Suprapubic skin (tissue), 4 donors: ENCODE measurements at regions not wholly inside any gene's neighbourhood (a gene's known extent, or its start where the extent isn't known, plus 50 kb on each side); places are given as distances from the start of the nearest gene placed in this dataset.

Experiments used
- DNase-seq, 2 donors: peaks; one replicate each; pipeline ENCODE4 v3.0.0-alpha.2; 2019; ENCODE audit warnings: low spot score in 2 of 2
- H3K27ac ChIP-seq: fragments of 200-600 bp; sonication (generic); one replicate; pipeline ENCODE4 v1.5.1; 2019
- H3K27me3 ChIP-seq: fragments of 200-600 bp; sonication (generic); one replicate; pipeline ENCODE4 v1.5.1; 2019
- H3K36me3 ChIP-seq: fragments of 200-600 bp; sonication (generic); one replicate; pipeline ENCODE4 v1.5.1; 2019
- H3K4me1 ChIP-seq: fragments of 200-600 bp; sonication (generic); one replicate; pipeline ENCODE4 v1.5.1; 2019
- H3K4me3 ChIP-seq: fragments of 200-600 bp; sonication (generic); one replicate; pipeline ENCODE4 v1.5.1; 2019; ENCODE audit warnings: mild to moderate bottlenecking
- H3K9me3 ChIP-seq: fragments of 200-600 bp; sonication (generic); one replicate; pipeline ENCODE4 v1.5.1; 2019
- EP300 ChIP-seq: sonication (generic); formaldehyde crosslinking; IDR thresholded peaks from one replicate; pipeline ENCODE4 v1.6.1; 2017; ENCODE audit warnings: antibody characterized with exemption
- POLR2A ChIP-seq, 2 donors: fragments of 450-650 bp; IDR thresholded peaks; one replicate each; pipeline ENCODE4 v1.6.1; 2017; ENCODE audit warnings: antibody characterized with exemption in 2 of 2, mild to moderate bottlenecking in 2 of 2, moderate library complexity in 2 of 2
- POLR2AphosphoS5 ChIP-seq, 3 donors: sonication (generic); formaldehyde crosslinking; IDR thresholded peaks; one replicate each; pipeline ENCODE4 v1.6.1; 2017; ENCODE audit warnings: antibody characterized with exemption in 3 of 3
- WGBS: methylation state at CpG from one replicate; pipeline ENCODE4 v1.1.5; 2018; 5-methylcytosine and 5-hydroxymethylcytosine counted together
- TF ChIP-seq, protein P1 (sequence below), 2 donors: fragments of 200-600 bp in 1 of 2; fragments of 450-650 bp in 1 of 2; sonication (generic) in 1 of 2; IDR thresholded peaks; one replicate each; pipeline ENCODE4 v1.5.1; 2016 to 2019; ENCODE audit warnings: antibody characterized with exemption in 2 of 2, mild to moderate bottlenecking in 1 of 2, moderate library complexity in 1 of 2

DNA sequence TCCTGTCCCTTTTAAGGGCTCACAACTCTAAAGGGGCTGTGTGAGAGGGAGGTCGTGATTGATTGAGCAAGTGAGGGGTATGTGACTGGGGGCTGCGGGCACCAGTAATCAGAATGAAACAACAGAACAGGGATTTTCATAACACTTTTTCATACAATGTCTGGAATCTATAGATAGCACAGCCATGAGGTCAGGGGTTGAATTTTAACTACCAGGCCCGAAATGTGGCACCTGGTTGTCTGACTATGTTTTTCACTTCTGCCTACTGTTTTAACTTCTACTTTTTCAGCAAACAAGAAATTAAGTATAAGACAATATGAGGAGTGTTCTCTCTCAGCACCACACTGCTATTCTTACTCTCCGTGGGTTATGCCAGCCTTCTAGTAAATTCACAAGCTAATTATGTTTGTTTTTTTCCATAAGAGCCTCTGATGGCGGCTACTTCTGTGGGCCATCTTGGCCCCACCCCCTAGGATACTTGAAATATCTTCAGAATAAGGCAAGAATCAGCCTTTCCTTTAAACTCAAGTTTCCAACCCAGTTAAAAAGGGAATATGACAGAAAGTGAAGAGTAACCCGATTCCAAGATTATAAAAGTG lies 552.8 kb upstream of the CHORDC1 start:
- no peak for DNase-seq

GRCh38 chr11:90774727-90775566 lies 552.1 kb upstream of the CHORDC1 start:
- H3K27me3 ChIP-seq, result no peaks in the 10 kb centered on the region
- no peak for DNase-seq
- H3K27ac ChIP-seq, result no peak overlapping the region
- no peaks in the 10 kb centered on the region for H3K36me3 ChIP-seq
- peaks cover 6% of the 10 kb centered on the region for H3K9me3 ChIP-seq
- H3K4me1 ChIP-seq, result no peaks in the 10 kb centered on the region
- H3K4me3 ChIP-seq, result no peak overlapping the region
- no peak for TF ChIP-seq POLR2A (IDR thresholded peaks at IDR 0.05)
- no peak for TF ChIP-seq POLR2AphosphoS5 (IDR thresholded peaks at IDR 0.05)
- 69% methylated on average over 13 of the region's 13 CpGs for WGBS

More for the DNA sequence above, 552.8 kb upstream of the CHORDC1 start:
- H3K4me1 ChIP-seq, result no peaks in the 10 kb centered on the region
- no peak overlapping the region for H3K27ac ChIP-seq
- peaks cover 6% of the 10 kb centered on the region for H3K9me3 ChIP-seq
- no peaks in the 10 kb centered on the region for H3K27me3 ChIP-seq
- no peak for TF ChIP-seq POLR2AphosphoS5 (IDR thresholded peaks at IDR 0.05)
- TF ChIP-seq, protein P1, sequence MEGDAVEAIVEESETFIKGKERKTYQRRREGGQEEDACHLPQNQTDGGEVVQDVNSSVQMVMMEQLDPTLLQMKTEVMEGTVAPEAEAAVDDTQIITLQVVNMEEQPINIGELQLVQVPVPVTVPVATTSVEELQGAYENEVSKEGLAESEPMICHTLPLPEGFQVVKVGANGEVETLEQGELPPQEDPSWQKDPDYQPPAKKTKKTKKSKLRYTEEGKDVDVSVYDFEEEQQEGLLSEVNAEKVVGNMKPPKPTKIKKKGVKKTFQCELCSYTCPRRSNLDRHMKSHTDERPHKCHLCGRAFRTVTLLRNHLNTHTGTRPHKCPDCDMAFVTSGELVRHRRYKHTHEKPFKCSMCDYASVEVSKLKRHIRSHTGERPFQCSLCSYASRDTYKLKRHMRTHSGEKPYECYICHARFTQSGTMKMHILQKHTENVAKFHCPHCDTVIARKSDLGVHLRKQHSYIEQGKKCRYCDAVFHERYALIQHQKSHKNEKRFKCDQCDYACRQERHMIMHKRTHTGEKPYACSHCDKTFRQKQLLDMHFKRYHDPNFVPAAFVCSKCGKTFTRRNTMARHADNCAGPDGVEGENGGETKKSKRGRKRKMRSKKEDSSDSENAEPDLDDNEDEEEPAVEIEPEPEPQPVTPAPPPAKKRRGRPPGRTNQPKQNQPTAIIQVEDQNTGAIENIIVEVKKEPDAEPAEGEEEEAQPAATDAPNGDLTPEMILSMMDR (IDR thresholded peaks at IDR 0.05), result no peak
- TF ChIP-seq EP300, result no peak
- no peak for TF ChIP-seq POLR2A (IDR thresholded peaks at IDR 0.05)
- H3K36me3 ChIP-seq, result no peaks in the 10 kb centered on the region
- H3K4me3 ChIP-seq, result no peak overlapping the region
- 86% methylated on average over 6 of the region's 6 CpGs for WGBS

DNA sequence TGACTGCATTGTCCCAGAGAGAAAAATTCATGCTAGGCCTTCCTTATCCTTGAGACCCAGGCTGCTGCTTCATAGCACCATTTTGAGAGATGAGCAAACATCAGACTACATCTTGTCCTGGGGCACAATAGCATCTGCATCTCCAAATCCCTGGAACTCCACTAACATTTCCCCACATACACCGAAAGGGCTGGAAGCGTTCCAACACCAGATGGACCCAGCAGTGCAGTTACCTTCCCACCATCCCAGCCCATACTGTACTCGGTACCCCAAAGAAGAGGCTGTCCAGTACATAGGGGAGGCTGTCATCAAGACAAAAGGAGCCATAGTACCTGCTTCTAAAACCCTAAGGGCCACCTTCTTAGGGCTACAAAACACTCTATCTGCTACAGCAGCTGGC lies 547.2 kb upstream of the CHORDC1 start:
- Histone ChIP-seq H3K27me3 (no peaks in the 10 kb centered on the region), H3K9me3 (no peaks in the 10 kb centered on the region), H3K36me3 (no peaks in the 10 kb centered on the region), H3K4me1 (no peaks in the 10 kb centered on the region), H3K4me3 (no peak overlapping the region), H3K27ac (no peak overlapping the region)
- TF ChIP-seq, protein P1 (IDR thresholded peaks at IDR 0.05), result no peak
- TF ChIP-seq EP300, result no peak
- TF ChIP-seq POLR2A (IDR thresholded peaks at IDR 0.05), result no peak
- no peak for TF ChIP-seq POLR2AphosphoS5 (IDR thresholded peaks at IDR 0.05)
- WGBS, result 84% methylated on average over 3 of the region's 3 CpGs
- no peak for DNase-seq

DNA sequence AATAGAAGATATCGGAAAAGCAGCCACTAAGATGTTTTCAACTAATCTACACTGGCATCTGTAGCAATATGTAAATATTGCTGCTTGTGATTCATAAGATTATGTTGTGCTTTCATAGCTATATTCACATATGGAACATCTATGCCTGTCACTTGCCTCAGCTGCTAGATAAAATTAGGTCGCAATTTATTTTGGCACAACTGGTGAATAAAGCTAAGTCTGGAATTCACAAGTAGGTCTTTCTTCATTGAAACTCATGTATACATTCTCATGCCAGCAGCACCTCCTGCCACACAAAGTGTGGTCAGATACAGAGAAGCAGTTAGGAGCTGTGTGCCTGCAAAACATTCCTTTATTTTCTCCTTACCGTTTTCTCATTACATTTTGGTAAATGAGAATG lies 543.3 kb upstream of the CHORDC1 start:
- no peaks in the 10 kb centered on the region for H3K9me3 ChIP-seq
- H3K36me3 ChIP-seq, result no peaks in the 10 kb centered on the region
- 71% methylated on average over 3 of the region's 3 CpGs for WGBS
- no peak for DNase-seq
- H3K27ac ChIP-seq, result no peak overlapping the region
- no peak overlapping the region for H3K4me3 ChIP-seq
- no peaks in the 10 kb centered on the region for H3K27me3 ChIP-seq
- H3K4me1 ChIP-seq, result no peaks in the 10 kb centered on the region
- TF ChIP-seq EP300 (no peak), POLR2A (IDR thresholded peaks at IDR 0.05) (no peak), POLR2AphosphoS5 (IDR thresholded peaks at IDR 0.05) (no peak)
- TF ChIP-seq, protein P1 (IDR thresholded peaks at IDR 0.05), result no peak

DNA sequence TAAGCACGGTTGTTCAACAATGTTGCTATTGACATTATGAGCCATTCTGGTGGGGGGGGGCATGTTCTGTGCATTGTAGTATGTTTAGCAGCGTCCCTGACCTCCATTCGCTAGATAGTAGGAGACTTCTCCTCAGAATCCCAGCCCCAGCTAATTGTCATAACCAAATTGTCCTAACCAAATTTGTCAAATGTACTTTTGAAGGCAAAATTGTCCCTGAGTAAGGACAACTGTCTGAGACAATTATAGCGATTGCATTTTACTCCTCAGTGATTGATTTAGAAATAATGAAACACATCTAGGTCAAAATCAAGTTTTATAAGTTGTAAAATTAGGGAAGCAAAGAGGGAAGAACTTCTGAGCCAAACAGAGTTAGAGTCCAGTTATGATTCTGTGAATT lies 541.8 kb upstream of the CHORDC1 start:
- Histone ChIP-seq H3K27ac (no peak overlapping the region), H3K27me3 (no peaks in the 10 kb centered on the region), H3K4me3 (no peak overlapping the region), H3K36me3 (no peaks in the 10 kb centered on the region), H3K4me1 (no peaks in the 10 kb centered on the region), H3K9me3 (no peaks in the 10 kb centered on the region)
- DNase-seq, result no peak
- TF ChIP-seq, protein P1 (IDR thresholded peaks at IDR 0.05), result no peak
- no peak for TF ChIP-seq EP300
- TF ChIP-seq POLR2A (IDR thresholded peaks at IDR 0.05), result no peak
- no peak for TF ChIP-seq POLR2AphosphoS5 (IDR thresholded peaks at IDR 0.05)
- 88% methylated on average over 4 of the region's 4 CpGs for WGBS
